Nephron progenitor cell (in vitro differentiated cells): ENCODE measurements at regions not wholly inside any gene's neighbourhood (a gene's known extent, or its start where the extent isn't known, plus 50 kb on each side); places are given as distances from the start of the nearest gene placed in this dataset.
"Not testable (repeated sequence)": the region's sequence is repeated elsewhere in the genome, so short reads cannot be mapped to it uniquely, and the experiment has no call there.

Experiments used
- DNase-seq: peaks from one replicate; pipeline ENCODE4 v3.0.0; 2021
- H3K27ac Mint-ChIP-seq: 2 replicates; pipeline ENCODE4 v1.8.0; 2021; ENCODE audit warnings: mild to moderate bottlenecking, moderate library complexity, mixed read lengths
- H3K27me3 Mint-ChIP-seq: 2 replicates; pipeline ENCODE4 v1.8.0; 2021; ENCODE audit warnings: mild to moderate bottlenecking, low read depth, mixed read lengths; ENCODE audit not compliant: poor library complexity
- H3K36me3 Mint-ChIP-seq: 2 replicates; pipeline ENCODE4 v1.8.0; 2021; ENCODE audit warnings: low read depth, mixed read lengths
- H3K4me1 Mint-ChIP-seq: 2 replicates; pipeline ENCODE4 v1.8.0; 2021; ENCODE audit warnings: mixed read lengths
- H3K4me3 Mint-ChIP-seq: 2 replicates; pipeline ENCODE4 v1.8.0; 2021; ENCODE audit warnings: mild to moderate bottlenecking, moderate library complexity, mixed read lengths
- H3K9me3 Mint-ChIP-seq: 2 replicates; pipeline ENCODE4 v1.8.0; 2021; ENCODE audit warnings: mild to moderate bottlenecking, moderate library complexity, mixed read lengths
- CTCF ChIP-seq: fragments of 200-600 bp; sonication (generic); IDR thresholded peaks from 2 replicates; pipeline ENCODE4 v1.5.0; 2021; ENCODE audit warnings: antibody characterized with exemption

- Mint-ChIP-seq H3K36me3 (no peaks in the 10 kb centered on the region), H3K4me3 (no peak overlapping the region), H3K9me3 (no peaks in the 10 kb centered on the region), H3K27me3 (peaks cover 4% of the 10 kb centered on the region), H3K4me1 (peaks cover 12% of the 10 kb centered on the region), H3K27ac (no peak overlapping the region)
- TF ChIP-seq CTCF, result no peak
- DNase-seq, result no peak
Measured at GRCh38 chr6:85241498-85242052, 208.3 kb upstream of the NT5E start.

- no peak for TF ChIP-seq CTCF
- Mint-ChIP-seq H3K4me1 (peaks cover 12% of the 10 kb centered on the region), H3K27ac (no peak overlapping the region), H3K9me3 (no peaks in the 10 kb centered on the region), H3K27me3 (peaks cover 4% of the 10 kb centered on the region), H3K4me3 (no peak overlapping the region), H3K36me3 (no peaks in the 10 kb centered on the region)
- DNase-seq, result no peak
Measured at GRCh38 chr6:85240787-85241385, 209.0 kb upstream of the NT5E start.

- peaks cover 16% of the 10 kb centered on the region for H3K4me1 Mint-ChIP-seq
- H3K36me3 Mint-ChIP-seq, result no peaks in the 10 kb centered on the region
- no peaks in the 10 kb centered on the region for H3K9me3 Mint-ChIP-seq
- no peak overlapping the region for H3K4me3 Mint-ChIP-seq
- H3K27me3 Mint-ChIP-seq, result peaks cover 4% of the 10 kb centered on the region
- no peak for TF ChIP-seq CTCF
- no peak overlapping the region for H3K27ac Mint-ChIP-seq
- no peak for DNase-seq
Measured at GRCh38 chr6:85237478-85237877, 212.4 kb upstream of the NT5E start.

- TF ChIP-seq CTCF, result no peak
- Mint-ChIP-seq H3K27ac (no peak overlapping the region), H3K27me3 (peaks cover 4% of the 10 kb centered on the region), H3K4me1 (peaks cover 19% of the 10 kb centered on the region), H3K4me3 (no peak overlapping the region), H3K36me3 (no peaks in the 10 kb centered on the region), H3K9me3 (no peaks in the 10 kb centered on the region)
- no peak for DNase-seq
Measured at GRCh38 chr6:85236636-85237035, 213.2 kb upstream of the NT5E start.

GRCh38 chr6:85227345-85227744 is 222.5 kb upstream of the NT5E start:
- H3K4me1 Mint-ChIP-seq, H3K4me3 Mint-ChIP-seq, DNase-seq, H3K27me3 Mint-ChIP-seq, H3K36me3 Mint-ChIP-seq, H3K27ac Mint-ChIP-seq: not testable (repeated sequence)
- peaks cover 51% of the 10 kb centered on the region for H3K9me3 Mint-ChIP-seq

GRCh38 chr6:85212794-85213193 is 237.1 kb upstream of the NT5E start:
- peaks cover 61% of the 10 kb centered on the region for H3K9me3 Mint-ChIP-seq

GRCh38 chr6:85195243-85195642 is 254.6 kb upstream of the NT5E start:
- no peak overlapping the region for H3K27ac Mint-ChIP-seq
- H3K36me3 Mint-ChIP-seq, result no peaks in the 10 kb centered on the region
- no peak for TF ChIP-seq CTCF
- H3K9me3 Mint-ChIP-seq, result peaks cover 13% of the 10 kb centered on the region
- H3K4me3 Mint-ChIP-seq, result no peak overlapping the region
- DNase-seq, result no peak
- no peaks in the 10 kb centered on the region for H3K4me1 Mint-ChIP-seq
- peaks cover 3% of the 10 kb centered on the region for H3K27me3 Mint-ChIP-seq

More at GRCh38 chr6:85212794-85213193, 237.1 kb upstream of the NT5E start:
- not testable (repeated sequence) for H3K4me3 Mint-ChIP-seq, H3K4me1 Mint-ChIP-seq, DNase-seq, H3K27ac Mint-ChIP-seq, H3K36me3 Mint-ChIP-seq, H3K27me3 Mint-ChIP-seq
